AG10803 (cell line): ENCODE measurements at regions not wholly inside any gene's neighbourhood (a gene's known extent, or its start where the extent isn't known, plus 50 kb on each side); places are given as distances from the start of the nearest gene placed in this dataset.
"Not testable (repeated sequence)": the region's sequence is repeated elsewhere in the genome, so short reads cannot be mapped to it uniquely, and the experiment has no call there.

Source experiments
- DNase-seq: peaks from one replicate; pipeline ENCODE4 v3.0.0; 2010; ENCODE audit warnings: low read depth
- H3K4me3 ChIP-seq: 2 replicates; pipeline ENCODE4 v1.5.1; 2011; ENCODE audit warnings: mild to moderate bottlenecking, low read length, control low read depth
- CTCF ChIP-seq: conservative IDR thresholded peaks from 2 replicates; pipeline ENCODE4 v1.5.1; 2011; ENCODE audit warnings: mild to moderate bottlenecking, low read length, control low read depth, inconsistent platforms

- DNase-seq = no peak
- no peak for TF ChIP-seq CTCF
- no peak overlapping the region for H3K4me3 ChIP-seq
Measured at GRCh38 chr13:104534847-104535246, 1468.6 kb upstream of the SLC10A2 start.

GRCh38 chr13:104532132-104532531, 1465.9 kb upstream of the SLC10A2 start:
- no peak overlapping the region for H3K4me3 ChIP-seq
- no peak for TF ChIP-seq CTCF
- no peak for DNase-seq

GRCh38 chr13:104530741-104531140, 1464.5 kb upstream of the SLC10A2 start:
- no peak for DNase-seq
- no peak overlapping the region for H3K4me3 ChIP-seq
- TF ChIP-seq CTCF = no peak

GRCh38 chr13:104526561-104526960, 1460.3 kb upstream of the SLC10A2 start:
- no peak for DNase-seq
- H3K4me3 ChIP-seq = no peak overlapping the region
- no peak for TF ChIP-seq CTCF

- no peak for TF ChIP-seq CTCF
- H3K4me3 ChIP-seq = no peak overlapping the region
- no peak for DNase-seq
Measured at GRCh38 chr13:104525467-104525866, 1459.2 kb upstream of the SLC10A2 start.

- TF ChIP-seq CTCF = no peak
- no peak for DNase-seq
- H3K4me3 ChIP-seq = no peak overlapping the region
Measured at GRCh38 chr13:104522235-104523072, 1456.2 kb upstream of the SLC10A2 start.

- H3K4me3 ChIP-seq = no peak overlapping the region
- TF ChIP-seq CTCF = no peak
- no peak for DNase-seq
Measured at GRCh38 chr13:104510422-104510821, 1444.2 kb upstream of the SLC10A2 start.

- H3K4me3 ChIP-seq, DNase-seq: not testable (repeated sequence)
Measured at GRCh38 chr13:104493502-104493901, 1427.3 kb upstream of the SLC10A2 start.
